ENCODE measurements at regions not wholly inside any gene's neighbourhood (a gene's known extent, or its start where the extent isn't known, plus 50 kb on each side); places are given as distances from the start of the nearest gene placed in this dataset.
"Not testable (repeated sequence)": the region's sequence is repeated elsewhere in the genome, so short reads cannot be mapped to it uniquely, and the experiment has no call there.

GRCh38 chr3:94811836-94812235 lies 749.0 kb downstream of the NSUN3 start:
- no peak overlapping the region for H3K4me3 ChIP-seq
- H3K9ac ChIP-seq (ENCODE audit: low read depth in 2 of 2, low read length in 2 of 2): no peak overlapping the region
- TF ChIP-seq CTCF (IDR thresholded peaks at IDR 0.05): no peak
- no peak overlapping the region for H3K27ac ChIP-seq
- no peaks in the 10 kb centered on the region for H3K9me3 ChIP-seq
- intact Hi-C loops (cut with DNase I): no loop called here
- no peaks in the 10 kb centered on the region for H3K36me3 ChIP-seq
- no peak for DNase-seq
- no peaks in the 10 kb centered on the region for H3K27me3 ChIP-seq
- H3K4me1 ChIP-seq: no peaks in the 10 kb centered on the region

- TF ChIP-seq CTCF (IDR thresholded peaks at IDR 0.05): no peak
- no peak for DNase-seq
- intact Hi-C loops (cut with DNase I): no loop called here
- Histone ChIP-seq H3K9ac (ENCODE audit: low read depth in 2 of 2, low read length in 2 of 2) (no peak overlapping the region), H3K4me3 (no peak overlapping the region), H3K4me1 (no peaks in the 10 kb centered on the region), H3K36me3 (no peaks in the 10 kb centered on the region), H3K27ac (no peak overlapping the region), H3K9me3 (no peaks in the 10 kb centered on the region), H3K27me3 (no peaks in the 10 kb centered on the region)
These were observed 758.4 kb downstream of the NSUN3 start for GRCh38 chr3:94821241-94821640.

GRCh38 chr3:94822298-94822697 lies 759.4 kb downstream of the NSUN3 start:
- no peak for DNase-seq
- TF ChIP-seq CTCF (IDR thresholded peaks at IDR 0.05): no peak
- Histone ChIP-seq H3K36me3 (no peaks in the 10 kb centered on the region), H3K9ac (ENCODE audit: low read depth in 2 of 2, low read length in 2 of 2) (no peak overlapping the region), H3K9me3 (no peaks in the 10 kb centered on the region), H3K27ac (no peak overlapping the region), H3K4me3 (no peak overlapping the region), H3K4me1 (no peaks in the 10 kb centered on the region), H3K27me3 (no peaks in the 10 kb centered on the region)
- intact Hi-C loops (cut with DNase I): no loop called here

GRCh38 chr3:94846251-94846650 lies 783.4 kb downstream of the NSUN3 start:
- H3K4me3 ChIP-seq; H3K9me3 ChIP-seq; H3K27me3 ChIP-seq; H3K36me3 ChIP-seq; intact Hi-C loops (cut with DNase I); H3K9ac ChIP-seq (ENCODE audit: low read depth in 2 of 2, low read length in 2 of 2); H3K4me1 ChIP-seq; H3K27ac ChIP-seq; DNase-seq: not testable (repeated sequence)

- DNase-seq: no peak
- no peaks in the 10 kb centered on the region for H3K36me3 ChIP-seq
- H3K9ac ChIP-seq (ENCODE audit: low read depth in 2 of 2, low read length in 2 of 2): no peak overlapping the region
- intact Hi-C loops (cut with DNase I): no loop called here
- H3K27ac ChIP-seq: no peak overlapping the region
- no peaks in the 10 kb centered on the region for H3K27me3 ChIP-seq
- TF ChIP-seq CTCF (IDR thresholded peaks at IDR 0.05): peak; percentile 48
- H3K4me1 ChIP-seq: no peaks in the 10 kb centered on the region
- no peaks in the 10 kb centered on the region for H3K9me3 ChIP-seq
- H3K4me3 ChIP-seq: no peak overlapping the region
These were observed 799.8 kb downstream of the NSUN3 start for GRCh38 chr3:94862703-94863102.

GRCh38 chr3:94869059-94869547 lies 806.2 kb downstream of the NSUN3 start:
- intact Hi-C loops (cut with DNase I): no loop called here

More at GRCh38 chr3:94869059-94869547, 806.2 kb downstream of the NSUN3 start:
- Histone ChIP-seq H3K4me1 (no peaks in the 10 kb centered on the region), H3K9me3 (no peaks in the 10 kb centered on the region), H3K4me3 (no peak overlapping the region), H3K27me3 (no peaks in the 10 kb centered on the region), H3K36me3 (no peaks in the 10 kb centered on the region), H3K9ac (ENCODE audit: low read depth in 2 of 2, low read length in 2 of 2) (no peak overlapping the region), H3K27ac (no peak overlapping the region)
- no peak for TF ChIP-seq CTCF (IDR thresholded peaks at IDR 0.05)
- DNase-seq: no peak
